HG02943 (cell line): ENCODE measurements at regions not wholly inside any gene's neighbourhood (a gene's known extent, or its start where the extent isn't known, plus 50 kb on each side); places are given as distances from the start of the nearest gene placed in this dataset.

Source experiments
- ATAC-seq: cut with Tn5 transposase; IDR thresholded peaks from one replicate; pipeline ENCODE4 v1.9.1; 2021; ENCODE audit warnings: mild to moderate bottlenecking, low read depth, moderate library complexity; ENCODE audit not compliant: unreplicated experiment

- no peak for ATAC-seq
Measured at GRCh38 chr6:145115638-145116037, 619.7 kb downstream of the EPM2A start.

- ATAC-seq: no peak
Measured at GRCh38 chr6:145116591-145117178, 618.6 kb downstream of the EPM2A start.

- ATAC-seq: no peak
Measured at GRCh38 chr6:145118224-145118623, 617.1 kb downstream of the EPM2A start.

- no peak for ATAC-seq
Measured at GRCh38 chr6:145119081-145119480, 616.2 kb downstream of the EPM2A start.

GRCh38 chr6:145132709-145133108 lies 602.6 kb downstream of the EPM2A start:
- no peak for ATAC-seq

GRCh38 chr6:145135702-145136101 lies 599.6 kb downstream of the EPM2A start:
- no peak for ATAC-seq

- no peak for ATAC-seq
Measured at GRCh38 chr6:145137425-145137824, 597.9 kb downstream of the EPM2A start.

GRCh38 chr6:145138469-145139139 lies 596.7 kb downstream of the EPM2A start:
- ATAC-seq: no peak

GRCh38 chr6:145139140-145139850 lies 596.0 kb downstream of the EPM2A start:
- no peak for ATAC-seq

GRCh38 chr6:145139895-145140294 lies 595.4 kb downstream of the EPM2A start:
- no peak for ATAC-seq

GRCh38 chr6:145141572-145141971 lies 593.7 kb downstream of the EPM2A start:
- no peak for ATAC-seq

- no peak for ATAC-seq
Measured at GRCh38 chr6:145142958-145143357, 592.4 kb downstream of the EPM2A start.

GRCh38 chr6:145143379-145143778 lies 591.9 kb downstream of the EPM2A start:
- no peak for ATAC-seq

GRCh38 chr6:145147559-145147958 lies 587.8 kb downstream of the EPM2A start:
- no peak for ATAC-seq

GRCh38 chr6:145147981-145148749 lies 587.2 kb downstream of the EPM2A start:
- ATAC-seq: no peak

GRCh38 chr6:145148776-145149175 lies 586.5 kb downstream of the EPM2A start:
- no peak for ATAC-seq

- no peak for ATAC-seq
Measured at GRCh38 chr6:145151624-145152023, 583.7 kb downstream of the EPM2A start.

- no peak for ATAC-seq
Measured at GRCh38 chr6:145153495-145153894, 581.8 kb downstream of the EPM2A start.

- ATAC-seq: no peak
Measured at GRCh38 chr6:145155411-145155810, 579.9 kb downstream of the EPM2A start.

- no peak for ATAC-seq
Measured at GRCh38 chr6:145155873-145156782, 579.2 kb downstream of the EPM2A start.
